RWPE2 (cell line): ENCODE measurements at regions not wholly inside any gene's neighbourhood (a gene's known extent, or its start where the extent isn't known, plus 50 kb on each side); places are given as distances from the start of the nearest gene placed in this dataset.

ENCODE experiments used
- ATAC-seq: fragments of 200-7000 bp; cut with Tn5 transposase; 3 replicates; pipeline ENCODE4 v1.9.1; 2021; ENCODE audit warnings: low read depth
- DNase-seq: peaks from one replicate; pipeline ENCODE4 v3.0.0-alpha.2; 2020; ENCODE audit warnings: low spot score
- H3K27ac ChIP-seq: fragments of 450-650 bp; 2 replicates; pipeline ENCODE4 v1.5.1; 2017; ENCODE audit warnings: mild to moderate bottlenecking; ENCODE audit not compliant: poor library complexity, severe bottlenecking
- H3K27me3 ChIP-seq: fragments of 250-450 bp; sonication (Bioruptor Pico); 2 replicates; pipeline ENCODE4 v1.5.1; 2021; ENCODE audit warnings: mild to moderate bottlenecking, moderate library complexity; ENCODE audit not compliant: insufficient read depth, poor library complexity, severe bottlenecking
- H3K36me3 ChIP-seq: fragments of 250-450 bp; sonication (Bioruptor Pico); 2 replicates; pipeline ENCODE4 v1.5.1; 2020; ENCODE audit warnings: low read depth, mild to moderate bottlenecking, moderate library complexity
- H3K4me1 ChIP-seq: fragments of 250-450 bp; sonication (Bioruptor Pico); 2 replicates; pipeline ENCODE4 v1.5.1; 2021; ENCODE audit warnings: mild to moderate bottlenecking, moderate library complexity; ENCODE audit not compliant: insufficient read depth, poor library complexity, severe bottlenecking
- H3K4me3 ChIP-seq: fragments of 250-450 bp; sonication (Bioruptor Pico); 2 replicates; pipeline ENCODE4 v1.5.1; 2021; ENCODE audit warnings: mild to moderate bottlenecking, moderate library complexity; ENCODE audit not compliant: severe bottlenecking
- H3K9me3 ChIP-seq: fragments of 250-450 bp; sonication (Bioruptor Pico); 2 replicates; pipeline ENCODE4 v1.5.1; 2021; ENCODE audit warnings: mild to moderate bottlenecking, moderate library complexity; ENCODE audit not compliant: severe bottlenecking
- TF ChIP-seq, protein P1 (sequence below): fragments of 450-650 bp; IDR thresholded peaks from one replicate; pipeline ENCODE4 v1.5.1; 2017; ENCODE audit warnings: mild to moderate bottlenecking, moderate library complexity; ENCODE audit not compliant: poor library complexity, severe bottlenecking

DNA sequence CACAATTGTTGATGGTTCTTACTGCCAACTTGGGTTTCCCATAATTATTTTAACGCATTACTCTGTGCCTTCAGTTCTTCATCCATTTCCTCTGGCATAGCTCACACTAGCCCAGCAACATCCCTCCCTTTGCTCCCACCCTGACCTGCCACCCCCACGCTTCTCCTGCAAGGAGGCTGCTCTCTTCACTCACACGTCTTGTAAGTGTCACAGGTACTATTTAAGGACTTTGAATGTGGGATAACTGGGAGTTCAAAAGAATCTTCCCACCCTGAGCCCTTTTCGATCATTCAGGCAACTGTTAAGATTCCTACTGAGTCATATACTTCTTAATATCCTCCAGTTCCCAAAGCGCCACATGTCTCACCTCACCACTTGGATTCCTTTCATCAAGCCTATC, 95.4 kb downstream of the PXDC1 start:
- no peaks in the 10 kb centered on the region for H3K27me3 ChIP-seq
- no peaks in the 10 kb centered on the region for H3K36me3 ChIP-seq
- no peak for ATAC-seq
- H3K4me1 ChIP-seq: no peaks in the 10 kb centered on the region
- no peak for DNase-seq
- H3K27ac ChIP-seq: no peak overlapping the region
- H3K4me3 ChIP-seq: no peak overlapping the region
- TF ChIP-seq, protein P1, sequence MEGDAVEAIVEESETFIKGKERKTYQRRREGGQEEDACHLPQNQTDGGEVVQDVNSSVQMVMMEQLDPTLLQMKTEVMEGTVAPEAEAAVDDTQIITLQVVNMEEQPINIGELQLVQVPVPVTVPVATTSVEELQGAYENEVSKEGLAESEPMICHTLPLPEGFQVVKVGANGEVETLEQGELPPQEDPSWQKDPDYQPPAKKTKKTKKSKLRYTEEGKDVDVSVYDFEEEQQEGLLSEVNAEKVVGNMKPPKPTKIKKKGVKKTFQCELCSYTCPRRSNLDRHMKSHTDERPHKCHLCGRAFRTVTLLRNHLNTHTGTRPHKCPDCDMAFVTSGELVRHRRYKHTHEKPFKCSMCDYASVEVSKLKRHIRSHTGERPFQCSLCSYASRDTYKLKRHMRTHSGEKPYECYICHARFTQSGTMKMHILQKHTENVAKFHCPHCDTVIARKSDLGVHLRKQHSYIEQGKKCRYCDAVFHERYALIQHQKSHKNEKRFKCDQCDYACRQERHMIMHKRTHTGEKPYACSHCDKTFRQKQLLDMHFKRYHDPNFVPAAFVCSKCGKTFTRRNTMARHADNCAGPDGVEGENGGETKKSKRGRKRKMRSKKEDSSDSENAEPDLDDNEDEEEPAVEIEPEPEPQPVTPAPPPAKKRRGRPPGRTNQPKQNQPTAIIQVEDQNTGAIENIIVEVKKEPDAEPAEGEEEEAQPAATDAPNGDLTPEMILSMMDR: no peak
- H3K9me3 ChIP-seq: no peaks in the 10 kb centered on the region

DNA sequence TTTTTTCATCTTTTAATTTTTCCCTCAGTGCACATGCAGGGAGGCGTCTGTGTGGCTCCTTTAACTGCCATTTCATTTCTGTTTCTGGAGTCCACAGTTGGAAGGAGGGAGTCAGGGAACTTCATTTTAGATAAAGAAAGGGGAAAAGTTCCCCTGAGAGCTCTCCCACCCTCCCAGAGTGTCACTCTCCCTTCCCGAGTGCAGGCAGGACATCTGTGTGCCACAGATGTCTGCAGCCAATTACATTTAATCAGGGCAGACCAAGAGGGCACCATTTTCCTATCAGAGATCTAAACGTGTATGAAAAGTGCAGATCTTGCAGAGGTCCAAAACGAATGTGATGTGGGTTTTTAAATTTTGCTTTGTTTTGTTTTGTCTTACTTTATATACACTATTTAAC, 96.6 kb downstream of the PXDC1 start:
- Histone ChIP-seq H3K27me3 (no peaks in the 10 kb centered on the region), H3K4me3 (no peak overlapping the region), H3K27ac (no peak overlapping the region), H3K9me3 (no peaks in the 10 kb centered on the region), H3K4me1 (no peaks in the 10 kb centered on the region), H3K36me3 (no peaks in the 10 kb centered on the region)
- DNase-seq (no peak), ATAC-seq (no peak)
- TF ChIP-seq, protein P1: no peak

DNA sequence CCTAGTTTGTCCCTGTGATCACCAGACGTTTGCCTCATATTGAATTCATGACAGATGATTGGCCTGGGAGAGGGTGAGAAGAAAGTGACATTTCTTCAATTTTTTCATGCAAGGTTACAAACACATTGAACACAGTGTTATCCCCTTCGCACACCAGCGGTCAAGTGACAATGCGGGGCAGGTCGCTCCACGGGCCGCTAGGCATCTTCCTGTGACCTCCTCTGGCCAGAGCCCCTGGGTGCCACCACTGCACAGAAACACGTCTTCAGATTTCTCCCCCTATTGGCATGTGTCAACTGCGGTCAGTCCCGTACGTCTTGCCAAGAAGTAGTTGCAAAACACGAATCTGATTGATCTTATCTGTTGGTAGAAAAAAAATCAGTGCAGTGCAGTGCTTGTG, 97.1 kb downstream of the PXDC1 start:
- Histone ChIP-seq H3K36me3 (no peaks in the 10 kb centered on the region), H3K27ac (no peak overlapping the region), H3K9me3 (no peaks in the 10 kb centered on the region), H3K4me1 (no peaks in the 10 kb centered on the region), H3K27me3 (no peaks in the 10 kb centered on the region), H3K4me3 (no peak overlapping the region)
- TF ChIP-seq, protein P1: no peak
- no peak for ATAC-seq
- no peak for DNase-seq

DNA sequence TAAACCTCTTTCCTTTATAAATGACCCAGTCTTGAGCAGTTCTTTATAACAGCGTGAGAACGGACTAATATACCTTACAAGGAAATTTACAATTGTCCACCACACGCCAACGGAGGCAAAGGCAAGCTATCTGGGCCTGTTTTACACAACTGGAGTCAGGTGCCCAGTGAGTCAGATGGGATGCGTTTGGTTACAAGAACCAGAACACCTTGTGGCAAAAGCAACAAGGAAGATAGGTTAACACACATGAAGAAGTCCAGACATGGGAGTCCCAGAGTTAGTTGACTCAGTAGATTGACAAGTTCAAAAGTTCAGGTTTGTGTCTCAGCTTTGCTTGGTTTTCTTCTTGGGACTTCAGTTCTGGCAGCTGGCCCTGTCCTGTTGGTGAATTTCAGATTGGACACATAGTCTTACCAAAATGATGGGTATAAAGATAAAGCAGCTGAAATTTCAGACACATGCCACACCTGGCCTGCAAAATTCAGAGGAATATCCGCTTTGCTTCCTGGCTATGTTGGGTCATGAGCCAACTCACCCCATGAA, 97.9 kb downstream of the PXDC1 start:
- Histone ChIP-seq H3K27ac (no peak overlapping the region), H3K36me3 (no peaks in the 10 kb centered on the region), H3K9me3 (no peaks in the 10 kb centered on the region), H3K4me3 (no peak overlapping the region), H3K4me1 (no peaks in the 10 kb centered on the region), H3K27me3 (no peaks in the 10 kb centered on the region)
- TF ChIP-seq, protein P1: no peak
- DNase-seq (no peak), ATAC-seq (no peak)

DNA sequence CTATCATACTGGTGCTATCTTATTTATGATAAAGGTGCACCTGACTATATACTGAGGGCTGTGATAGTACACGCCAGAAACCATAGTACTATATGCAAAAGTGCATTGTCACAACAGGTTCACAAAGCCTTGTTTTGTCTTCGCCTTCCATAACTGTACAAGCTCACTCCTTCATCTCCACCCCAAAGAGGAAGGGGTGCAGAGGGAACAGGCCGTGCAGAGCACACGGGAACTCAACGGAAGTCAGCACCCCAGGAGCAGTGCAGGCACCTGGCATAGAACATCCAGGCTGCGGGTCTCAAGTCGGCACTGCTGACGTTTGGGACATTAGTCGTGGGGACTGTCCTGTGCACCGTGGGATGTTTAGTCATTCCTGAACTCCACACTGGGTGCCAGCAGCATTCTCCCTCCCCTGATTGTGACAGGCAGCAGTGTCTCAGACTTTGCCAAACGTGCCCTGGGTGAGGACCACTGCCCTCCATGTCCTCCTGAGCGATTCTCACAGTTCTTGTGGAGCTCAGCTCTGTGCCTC, 99.7 kb downstream of the PXDC1 start:
- TF ChIP-seq, protein P1: no peak
- H3K9me3 ChIP-seq: peaks cover 3% of the 10 kb centered on the region
- no peak for ATAC-seq
- H3K4me3 ChIP-seq: no peak overlapping the region
- no peaks in the 10 kb centered on the region for H3K4me1 ChIP-seq
- DNase-seq: no peak
- no peaks in the 10 kb centered on the region for H3K27me3 ChIP-seq
- H3K27ac ChIP-seq: no peak overlapping the region
- H3K36me3 ChIP-seq: no peaks in the 10 kb centered on the region
